ENCODE measurements at regions not wholly inside any gene's neighbourhood (a gene's known extent, or its start where the extent isn't known, plus 50 kb on each side); places are given as distances from the start of the nearest gene placed in this dataset.

GRCh38 chr10:78526347-78526746 lies 492.7 kb downstream of the RPS24 start:
- no peak for DNase-seq

GRCh38 chr10:78527296-78527695 lies 493.6 kb downstream of the RPS24 start:
- DNase-seq: no peak

GRCh38 chr10:78528749-78529204 lies 495.1 kb downstream of the RPS24 start:
- DNase-seq: no peak

GRCh38 chr10:78529262-78529661 lies 495.6 kb downstream of the RPS24 start:
- DNase-seq: no peak

- DNase-seq: no peak
Measured at GRCh38 chr10:78531088-78531487, 497.4 kb downstream of the RPS24 start.

- no peak for DNase-seq
Measured at GRCh38 chr10:78532480-78533042, 498.9 kb downstream of the RPS24 start.

GRCh38 chr10:78533098-78533497 lies 499.4 kb downstream of the RPS24 start:
- no peak for DNase-seq

GRCh38 chr10:78533776-78534175 lies 500.1 kb downstream of the RPS24 start:
- DNase-seq: no peak

- DNase-seq: no peak
Measured at GRCh38 chr10:78535716-78536218, 502.1 kb downstream of the RPS24 start.

GRCh38 chr10:78537018-78537417 lies 503.4 kb downstream of the RPS24 start:
- no peak for DNase-seq

- DNase-seq: no peak
Measured at GRCh38 chr10:78539247-78539766, 505.6 kb downstream of the RPS24 start.

- DNase-seq: no peak
Measured at GRCh38 chr10:78540355-78541076, 506.9 kb downstream of the RPS24 start.

- DNase-seq: no peak
Measured at GRCh38 chr10:78541481-78542140, 507.9 kb downstream of the RPS24 start.

GRCh38 chr10:78542141-78542489 lies 508.5 kb downstream of the RPS24 start:
- no peak for DNase-seq

- no peak for DNase-seq
Measured at GRCh38 chr10:78542521-78542920, 508.9 kb downstream of the RPS24 start.

- DNase-seq: no peak
Measured at GRCh38 chr10:78543031-78543748, 509.5 kb downstream of the RPS24 start.

GRCh38 chr10:78543749-78544362 lies 510.2 kb downstream of the RPS24 start:
- DNase-seq: no peak

GRCh38 chr10:78544423-78545090 lies 510.9 kb downstream of the RPS24 start:
- DNase-seq: no peak

- DNase-seq: no peak
Measured at GRCh38 chr10:78545756-78546155, 512.1 kb downstream of the RPS24 start.

GRCh38 chr10:78547397-78547796 lies 513.7 kb downstream of the RPS24 start:
- DNase-seq: no peak

- DNase-seq: no peak
Measured at GRCh38 chr10:78547905-78548304, 514.2 kb downstream of the RPS24 start.

GRCh38 chr10:78548369-78548768 lies 514.7 kb downstream of the RPS24 start:
- DNase-seq: no peak

Data from AML-193 (cell line).